ENCODE measurements at regions not wholly inside any gene's neighbourhood (a gene's known extent, or its start where the extent isn't known, plus 50 kb on each side); places are given as distances from the start of the nearest gene placed in this dataset.
A peak's percentile ranks its signal among the peaks of the same experiment; 100 is the strongest.

DNA sequence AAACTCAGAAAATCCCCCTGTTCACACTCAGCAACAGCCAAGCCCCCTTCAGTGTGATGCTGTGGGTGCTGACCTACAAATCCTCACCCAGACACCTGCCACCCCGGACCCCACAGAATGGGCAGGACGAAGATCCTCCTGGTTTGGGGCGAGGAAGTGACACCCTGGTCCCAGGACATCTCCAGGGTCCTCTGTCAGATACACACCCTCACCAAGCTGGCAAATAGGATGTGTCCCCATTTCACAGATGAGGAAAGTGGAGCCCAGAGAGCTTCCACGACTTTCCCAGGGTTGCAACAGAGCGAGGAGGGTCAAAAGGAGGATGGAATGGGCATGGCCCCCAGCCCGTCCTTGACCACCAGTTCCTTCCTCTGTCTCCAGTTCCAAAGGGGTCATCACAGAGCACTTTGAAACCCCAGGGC, 92.0 kb upstream of the AFDN start:
- Histone ChIP-seq H3K27me3 (replicated peaks in 1 of 7) (peaks cover 0 to 16% (median 0%) of the 10 kb centered on the region in 7 donors), H3K27ac (peak overlapping the region in 4 of 8 donors; percentile 33 to 60 (median 52)), H3K4me1 (peaks cover 0 to 8% (median 0%) of the 10 kb centered on the region in 6 donors), H3K9me3 (no peaks in the 10 kb centered on the region), H3K4me3 (no peak overlapping the region), H3K36me3 (no peaks in the 10 kb centered on the region)
- peak; percentile 41 for DNase-seq
- WGBS, 5 donors, result 81 to 87% (median 84%) methylated on average over 6 of the region's 6 CpGs
- TF ChIP-seq POLR2AphosphoS5 (IDR thresholded peaks at IDR 0.05), result no peak
- no peak for TF ChIP-seq POLR2A (IDR thresholded peaks at IDR 0.05)
- TF ChIP-seq, protein P1, sequence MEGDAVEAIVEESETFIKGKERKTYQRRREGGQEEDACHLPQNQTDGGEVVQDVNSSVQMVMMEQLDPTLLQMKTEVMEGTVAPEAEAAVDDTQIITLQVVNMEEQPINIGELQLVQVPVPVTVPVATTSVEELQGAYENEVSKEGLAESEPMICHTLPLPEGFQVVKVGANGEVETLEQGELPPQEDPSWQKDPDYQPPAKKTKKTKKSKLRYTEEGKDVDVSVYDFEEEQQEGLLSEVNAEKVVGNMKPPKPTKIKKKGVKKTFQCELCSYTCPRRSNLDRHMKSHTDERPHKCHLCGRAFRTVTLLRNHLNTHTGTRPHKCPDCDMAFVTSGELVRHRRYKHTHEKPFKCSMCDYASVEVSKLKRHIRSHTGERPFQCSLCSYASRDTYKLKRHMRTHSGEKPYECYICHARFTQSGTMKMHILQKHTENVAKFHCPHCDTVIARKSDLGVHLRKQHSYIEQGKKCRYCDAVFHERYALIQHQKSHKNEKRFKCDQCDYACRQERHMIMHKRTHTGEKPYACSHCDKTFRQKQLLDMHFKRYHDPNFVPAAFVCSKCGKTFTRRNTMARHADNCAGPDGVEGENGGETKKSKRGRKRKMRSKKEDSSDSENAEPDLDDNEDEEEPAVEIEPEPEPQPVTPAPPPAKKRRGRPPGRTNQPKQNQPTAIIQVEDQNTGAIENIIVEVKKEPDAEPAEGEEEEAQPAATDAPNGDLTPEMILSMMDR (IDR thresholded peaks at IDR 0.05 in 8 of 11, conservative IDR thresholded peaks at IDR 0.05 in 3 of 11), result no peak
- intact Hi-C loops (cut with DNase I; ENCODE audit: low total_unique reads), result no loop called here

DNA sequence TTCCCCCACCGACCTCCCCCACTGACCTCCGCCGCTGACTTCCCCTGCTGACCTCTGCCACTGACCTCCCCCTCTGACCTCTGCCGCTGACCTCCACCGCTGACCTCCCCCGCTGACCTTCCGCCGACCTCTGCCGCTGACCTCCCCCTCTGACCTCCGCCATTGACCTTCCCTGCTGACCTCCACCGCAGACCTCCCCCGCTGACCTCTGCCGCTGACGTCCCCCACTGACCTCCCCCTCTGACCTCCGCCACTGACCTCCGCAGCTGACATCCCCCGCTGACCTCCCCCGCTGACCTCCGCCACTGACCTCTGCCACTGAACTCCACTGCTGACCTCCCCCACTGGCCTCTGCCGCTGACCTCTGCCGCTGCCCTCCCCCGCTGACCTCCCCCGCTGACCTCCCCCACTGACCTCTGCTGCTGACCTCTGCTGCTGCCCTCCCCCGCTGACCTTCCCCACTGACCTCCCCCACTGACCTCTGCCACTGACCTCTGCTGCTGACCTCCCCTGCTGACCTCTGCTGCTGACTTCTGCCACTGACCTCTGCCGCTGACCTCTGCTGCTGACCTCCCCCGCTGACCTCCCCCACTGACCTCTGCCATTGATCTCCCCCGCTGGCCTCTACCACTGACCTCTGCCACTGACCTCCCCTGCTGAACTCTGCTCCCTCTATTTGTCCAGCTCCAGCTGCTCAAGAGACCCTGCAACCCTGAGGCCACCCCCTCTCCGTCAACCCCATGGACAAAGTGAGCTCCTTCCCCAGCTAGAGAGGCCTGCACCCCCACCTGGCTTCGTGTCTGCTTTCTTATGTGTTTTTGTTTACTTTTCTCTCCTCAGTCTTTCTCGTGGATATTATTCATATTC, 91.4 kb upstream of the AFDN start:
- Histone ChIP-seq H3K36me3 (no peaks in the 10 kb centered on the region), H3K9me3 (no peaks in the 10 kb centered on the region), H3K27me3 (replicated peaks in 1 of 7) (peaks cover 0 to 16% (median 0%) of the 10 kb centered on the region in 7 donors), H3K4me3 (no peak overlapping the region), H3K27ac (no peak overlapping the region), H3K4me1 (peaks cover 0 to 8% (median 0%) of the 10 kb centered on the region in 6 donors)
- intact Hi-C loops (cut with DNase I; ENCODE audit: low total_unique reads), result no loop called here
- DNase-seq, result peak; percentile 42
- no peak for TF ChIP-seq POLR2A (IDR thresholded peaks at IDR 0.05)
- 76 to 87% (median 84%) methylated on average over 23 to 30 of the region's 30 CpGs for WGBS, 5 donors

DNA sequence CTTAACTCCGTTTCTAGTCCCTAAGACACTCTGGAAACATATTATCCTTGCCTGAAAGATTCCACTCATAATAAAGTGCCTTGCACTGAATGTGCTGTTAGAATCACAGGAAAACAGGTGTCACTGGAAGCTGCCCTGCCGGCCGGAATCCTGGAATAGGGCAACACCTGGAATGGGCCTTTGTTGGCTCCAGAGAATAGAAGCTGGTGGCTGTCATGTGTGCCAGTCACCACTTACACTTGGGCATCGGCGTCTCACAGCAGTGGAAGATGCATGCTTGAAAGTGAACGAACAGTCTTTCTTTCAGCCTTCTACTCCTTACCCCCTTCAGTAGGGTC, 90.8 kb upstream of the AFDN start:
- WGBS, 5 donors, result 83 to 93% (median 89%) methylated on average over 6 of the region's 6 CpGs
- DNase-seq, result peak; percentile 54
- no peaks in the 10 kb centered on the region for H3K9me3 ChIP-seq
- peaks cover 0 to 8% (median 0%) of the 10 kb centered on the region in 6 donors for H3K4me1 ChIP-seq
- H3K36me3 ChIP-seq, result no peaks in the 10 kb centered on the region
- peaks cover 0 to 16% (median 0%) of the 10 kb centered on the region in 7 donors for H3K27me3 ChIP-seq (replicated peaks in 1 of 7)
- TF ChIP-seq, protein P1 (IDR thresholded peaks at IDR 0.05 in 8 of 11, conservative IDR thresholded peaks at IDR 0.05 in 3 of 11), result no peak
- TF ChIP-seq POLR2A (IDR thresholded peaks at IDR 0.05) (no peak), POLR2AphosphoS5 (IDR thresholded peaks at IDR 0.05) (no peak)
- no peak overlapping the region for H3K27ac ChIP-seq
- intact Hi-C loops (cut with DNase I; ENCODE audit: low total_unique reads), result no loop called here
- H3K4me3 ChIP-seq, result no peak overlapping the region

DNA sequence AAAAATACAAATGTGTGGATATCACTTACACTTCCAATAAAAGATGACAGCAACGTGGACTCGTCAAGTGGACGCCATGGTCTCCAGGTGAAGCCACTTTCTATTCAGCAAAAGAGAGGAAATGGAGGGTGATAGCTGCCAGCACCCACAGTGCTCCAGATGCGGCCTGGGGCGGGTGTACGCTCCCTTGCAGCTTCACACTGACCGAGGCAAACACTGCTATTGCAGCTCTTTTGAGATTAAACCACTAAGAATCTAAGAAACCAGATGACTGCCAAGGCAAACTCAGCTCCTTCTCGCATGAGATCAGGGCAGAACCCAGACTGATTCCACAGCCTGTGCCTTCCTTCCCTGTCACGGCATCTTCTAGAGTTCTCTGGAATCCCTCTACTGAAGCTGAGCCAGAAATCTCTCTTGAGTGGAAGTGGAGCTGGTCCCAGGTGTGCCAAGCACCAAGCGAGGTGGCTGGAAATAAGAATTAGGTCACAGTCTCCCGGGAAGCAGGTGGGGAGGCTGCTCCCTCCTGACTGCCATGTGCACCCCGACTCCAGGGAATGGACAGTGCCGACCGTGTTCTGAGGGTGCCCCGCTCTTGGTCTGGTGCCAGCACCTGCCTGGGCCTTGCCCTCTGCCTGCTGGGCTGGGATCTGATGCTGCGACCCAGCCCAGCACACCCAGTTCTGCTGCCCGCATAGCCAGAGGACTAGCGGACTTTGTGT, 90.1 kb upstream of the AFDN start:
- Histone ChIP-seq H3K27ac (no peak overlapping the region), H3K9me3 (no peaks in the 10 kb centered on the region), H3K4me1 (peaks cover 0 to 8% (median 0%) of the 10 kb centered on the region in 6 donors), H3K4me3 (no peak overlapping the region), H3K36me3 (no peaks in the 10 kb centered on the region), H3K27me3 (replicated peaks in 1 of 7) (peaks cover 0 to 16% (median 0%) of the 10 kb centered on the region in 7 donors)
- peak; percentile 52 for DNase-seq
- 80 to 92% (median 87%) methylated on average over 17 to 18 of the region's 18 CpGs for WGBS, 5 donors
- TF ChIP-seq POLR2A (IDR thresholded peaks at IDR 0.05), result no peak
- TF ChIP-seq, protein P1 (IDR thresholded peaks at IDR 0.05 in 8 of 11, conservative IDR thresholded peaks at IDR 0.05 in 3 of 11), result no peak
- no peak for TF ChIP-seq POLR2AphosphoS5 (IDR thresholded peaks at IDR 0.05)
- intact Hi-C loops (cut with DNase I; ENCODE audit: low total_unique reads), result no loop called here
